HG02610 (cell line): ENCODE measurements at regions not wholly inside any gene's neighbourhood (a gene's known extent, or its start where the extent isn't known, plus 50 kb on each side); places are given as distances from the start of the nearest gene placed in this dataset.
A peak's percentile ranks its signal among the peaks of the same experiment; 100 is the strongest.

Source experiments
- ATAC-seq: cut with Tn5 transposase; IDR thresholded peaks from one replicate; pipeline ENCODE4 v1.9.1; 2021; ENCODE audit warnings: mild to moderate bottlenecking, moderate library complexity; ENCODE audit not compliant: unreplicated experiment

- ATAC-seq: no peak
Measured at GRCh38 chr5:87099968-87100367, 167.7 kb upstream of the RASA1 start.

- no peak for ATAC-seq
Measured at GRCh38 chr5:87101321-87101720, 166.4 kb upstream of the RASA1 start.

DNA sequence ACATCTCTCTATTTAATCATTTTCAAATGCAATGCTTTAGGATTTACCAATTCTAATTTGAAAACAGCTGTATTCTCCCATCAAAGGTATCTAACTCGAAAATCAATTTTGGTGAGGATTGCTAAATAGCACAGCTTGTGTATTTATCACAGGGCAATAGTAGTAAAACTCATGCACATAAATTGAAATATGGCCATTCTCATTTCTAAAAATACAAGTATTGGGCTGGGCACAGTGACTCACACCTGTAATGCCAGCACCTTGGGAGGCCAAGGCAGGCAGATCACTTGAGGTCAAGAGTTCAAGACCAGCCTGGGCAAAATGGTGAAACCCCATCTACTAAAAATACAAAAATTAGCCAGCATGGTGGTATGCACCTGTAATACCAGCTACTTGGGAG lies 164.8 kb upstream of the RASA1 start:
- ATAC-seq: no peak

- peak; percentile 95 for ATAC-seq
Measured at GRCh38 chr5:87103616-87104287, 163.9 kb upstream of the RASA1 start.

DNA sequence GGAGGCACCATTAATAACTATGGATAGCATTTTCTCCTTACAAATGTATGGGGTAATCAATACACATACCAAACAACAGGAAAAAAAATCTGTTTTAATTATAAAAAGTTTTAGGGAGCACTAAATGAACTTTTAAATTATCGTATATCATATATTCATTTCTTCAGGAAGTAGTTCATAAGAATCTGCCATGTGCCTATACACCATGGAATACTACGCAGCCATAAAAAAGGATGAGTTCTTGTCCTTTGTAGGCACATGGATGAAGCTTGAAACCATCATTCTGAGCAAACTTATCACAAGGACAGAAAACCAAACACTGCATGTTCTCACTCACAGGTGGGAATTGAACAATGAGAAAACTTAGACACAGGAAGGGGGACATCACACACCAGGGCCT lies 162.1 kb upstream of the RASA1 start:
- no peak for ATAC-seq

DNA sequence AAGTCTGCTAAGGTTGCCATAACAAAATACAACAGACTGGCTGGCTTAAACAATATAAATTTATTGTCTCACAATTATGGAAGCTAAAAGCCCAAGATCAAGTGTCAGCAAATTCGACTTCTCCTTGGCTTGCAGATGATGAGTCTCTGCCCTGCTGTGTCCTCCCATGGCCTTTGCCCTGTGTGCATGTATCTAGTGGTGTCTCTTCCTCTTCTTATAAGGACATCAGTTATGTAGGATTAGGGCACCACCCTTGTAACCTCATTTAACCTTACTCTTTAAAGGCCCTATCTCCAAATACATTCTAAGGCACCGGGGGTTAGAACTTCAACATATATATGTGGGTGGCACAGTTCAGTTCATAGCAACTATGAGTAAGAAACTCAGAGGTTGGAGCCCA lies 157.9 kb upstream of the RASA1 start:
- ATAC-seq: no peak

- ATAC-seq: no peak
Measured at GRCh38 chr5:87110721-87111120, 157.0 kb upstream of the RASA1 start.

DNA sequence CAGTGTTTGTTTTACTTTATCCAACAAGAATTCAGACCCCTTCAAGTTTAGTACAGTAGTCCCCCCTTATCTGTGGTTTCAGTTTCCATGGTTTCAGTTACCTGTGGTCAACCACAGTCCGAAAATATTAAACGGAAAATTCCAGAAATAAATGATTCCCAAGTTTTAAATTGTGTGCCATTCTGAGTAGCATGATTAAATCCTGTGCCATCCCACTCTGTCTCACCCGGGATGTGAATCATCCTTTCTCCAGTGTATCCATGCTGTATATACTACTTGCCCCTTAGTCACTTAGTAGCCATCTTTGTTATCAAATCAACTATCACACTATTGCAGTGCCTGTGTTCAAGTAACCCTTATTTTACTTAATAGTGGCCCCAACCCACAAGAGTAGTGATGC lies 153.8 kb upstream of the RASA1 start:
- ATAC-seq: no peak

DNA sequence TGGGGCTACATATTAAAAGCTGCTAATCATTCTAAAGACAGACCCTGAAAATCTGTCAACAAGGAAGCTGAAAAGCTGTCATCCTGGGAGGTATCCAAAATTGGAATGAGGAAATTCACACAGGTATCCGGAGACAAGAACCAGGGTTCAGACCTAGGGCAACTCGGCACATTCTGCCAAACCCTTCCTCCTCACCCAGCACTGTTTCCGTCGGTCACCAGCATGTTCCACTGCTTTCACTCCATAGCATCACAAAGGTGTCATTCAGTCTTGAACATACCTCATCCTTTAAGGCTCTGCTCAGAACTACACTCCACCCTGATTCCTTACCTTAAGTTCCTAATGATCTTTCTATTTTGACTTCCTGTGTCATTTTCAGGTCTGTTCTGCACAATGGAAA lies 153.1 kb upstream of the RASA1 start:
- ATAC-seq: no peak

GRCh38 chr5:87115839-87116364 lies 151.8 kb upstream of the RASA1 start:
- ATAC-seq: no peak

- peak; percentile 81 for ATAC-seq
Measured at GRCh38 chr5:87116825-87117512, 150.7 kb upstream of the RASA1 start.

- ATAC-seq: no peak
Measured at GRCh38 chr5:87119588-87119987, 148.1 kb upstream of the RASA1 start.

DNA sequence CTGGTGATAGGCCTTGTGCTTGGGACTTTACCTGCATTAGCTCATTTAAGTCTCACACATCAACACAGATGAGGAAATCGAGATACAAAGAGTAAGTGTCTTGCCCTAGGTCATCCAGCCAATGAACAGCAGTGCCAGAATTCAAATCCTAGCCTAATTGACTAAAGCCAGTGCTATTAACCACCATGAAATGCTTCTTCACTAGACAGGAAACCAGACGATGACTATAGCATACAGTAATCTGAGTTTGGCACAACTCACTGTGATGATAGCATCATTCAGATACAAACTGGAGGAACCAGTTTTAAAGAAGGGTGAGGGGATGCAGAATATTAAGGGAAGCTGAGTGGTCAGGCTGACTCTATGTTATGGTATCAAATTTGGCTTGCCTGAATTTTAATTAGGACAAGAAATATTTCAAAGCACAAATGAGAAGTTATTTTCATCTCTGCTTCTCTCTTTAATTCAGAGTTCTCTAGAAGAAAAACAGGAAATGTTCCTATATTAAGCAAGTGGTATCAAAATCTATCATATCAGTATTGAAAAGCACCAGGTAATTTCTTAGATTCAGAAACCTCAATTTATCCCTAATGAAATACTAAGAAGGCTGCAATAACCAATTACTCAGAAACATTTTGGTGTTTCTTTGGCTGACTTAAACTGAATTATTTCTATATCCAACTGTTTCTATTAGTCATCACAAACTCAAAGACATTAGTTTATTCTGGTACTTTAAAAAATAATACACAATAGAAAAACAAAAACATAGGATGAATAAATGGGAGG lies 147.0 kb upstream of the RASA1 start:
- ATAC-seq: peak; percentile 38

- peak; percentile 68 for ATAC-seq
Measured at GRCh38 chr5:87121304-87122150, 146.2 kb upstream of the RASA1 start.

DNA sequence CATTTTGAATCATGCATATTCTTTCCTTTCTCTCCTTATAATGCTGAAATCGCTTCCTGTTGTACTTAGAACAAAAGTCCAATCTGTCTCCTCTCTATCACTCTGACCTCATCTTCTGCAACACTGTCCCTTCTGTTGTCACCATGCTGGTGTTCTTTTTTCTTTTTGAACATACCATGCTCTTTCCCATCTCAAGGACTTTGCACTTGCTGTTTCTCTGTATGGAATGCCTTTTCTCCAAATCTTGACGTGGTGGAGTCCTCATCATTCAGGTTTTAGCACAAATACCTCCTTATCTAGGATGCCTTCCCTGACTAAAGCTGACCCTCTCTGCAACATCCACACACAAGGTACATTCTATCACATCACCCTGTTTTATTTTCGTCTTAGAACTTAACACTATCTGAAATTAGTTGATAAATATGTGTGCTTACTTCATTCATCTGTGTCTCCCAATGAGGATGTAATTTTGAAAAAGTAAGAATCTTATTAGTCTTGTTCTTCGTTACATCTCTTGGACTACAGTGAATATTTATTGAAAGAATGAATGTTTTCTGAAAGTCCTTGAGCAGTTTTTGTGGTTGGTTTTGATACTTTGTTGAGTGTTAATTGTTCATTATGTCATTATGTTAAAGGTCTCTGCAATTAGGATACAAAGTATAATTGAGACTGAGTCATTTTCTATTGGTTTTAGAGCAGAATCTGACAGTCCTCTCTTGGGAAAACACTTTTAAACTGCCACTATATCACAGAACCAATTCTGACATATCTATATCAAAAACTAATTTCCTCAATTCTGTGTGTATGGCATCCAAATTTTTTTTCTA lies 145.3 kb upstream of the RASA1 start:
- no peak for ATAC-seq

DNA sequence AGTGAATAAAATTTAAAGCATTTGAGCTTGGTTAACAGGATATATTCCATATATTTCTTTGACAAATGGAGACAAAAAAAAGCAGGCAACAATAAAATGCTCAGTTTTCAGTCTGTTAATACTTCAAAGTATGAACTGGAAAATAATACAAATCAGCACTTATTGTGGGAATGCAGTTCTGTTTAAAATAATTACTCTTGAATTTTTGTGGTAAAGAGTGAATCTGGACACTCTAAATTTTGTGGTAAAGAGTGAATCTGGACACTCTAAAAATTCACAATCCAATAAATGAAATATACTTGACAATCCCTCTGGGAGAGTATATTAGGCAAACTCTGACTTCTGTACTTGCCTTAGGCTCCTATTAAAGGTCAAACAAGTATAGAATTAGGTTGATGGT lies 141.9 kb upstream of the RASA1 start:
- ATAC-seq: no peak

- ATAC-seq: no peak
Measured at GRCh38 chr5:87126869-87127268, 140.8 kb upstream of the RASA1 start.

- peak; percentile 82 for ATAC-seq
Measured at GRCh38 chr5:87127426-87127825, 140.3 kb upstream of the RASA1 start.

DNA sequence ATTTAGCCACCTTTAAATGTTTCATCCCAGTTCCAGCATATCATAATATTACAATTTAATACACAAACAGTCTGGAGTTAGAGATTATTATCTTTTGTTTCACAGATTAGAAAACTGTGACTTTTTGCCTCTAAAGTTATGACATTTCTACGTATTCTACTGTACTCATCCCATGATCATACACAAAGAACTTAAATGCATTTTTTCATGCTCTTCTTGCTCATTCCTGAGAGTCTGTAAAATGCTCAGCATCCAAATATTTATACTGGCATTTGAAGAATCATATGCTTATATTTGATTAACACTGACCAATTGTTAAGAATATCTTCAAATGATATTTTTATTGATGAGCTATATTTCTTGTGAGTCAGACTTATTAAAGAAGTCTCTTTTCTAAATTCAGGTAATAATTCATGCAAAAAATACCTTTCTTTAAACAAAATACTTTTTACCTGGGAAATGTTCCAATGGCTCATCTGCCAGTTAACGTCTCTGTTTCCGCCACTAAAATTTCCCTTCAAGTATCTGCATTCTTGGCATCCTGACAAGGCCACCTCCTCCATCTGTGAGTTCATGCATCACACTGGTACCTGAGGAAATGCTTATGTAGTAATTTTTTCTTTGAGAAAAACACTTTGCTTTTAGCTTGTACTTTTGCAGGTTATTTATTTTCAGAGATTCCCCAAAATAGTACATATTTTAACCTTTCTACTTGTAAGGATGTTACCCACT lies 139.6 kb upstream of the RASA1 start:
- no peak for ATAC-seq
